ENCODE measurements at regions not wholly inside any gene's neighbourhood (a gene's known extent, or its start where the extent isn't known, plus 50 kb on each side); places are given as distances from the start of the nearest gene placed in this dataset.
A peak's percentile ranks its signal among the peaks of the same experiment; 100 is the strongest.
"Not testable (repeated sequence)": the region's sequence is repeated elsewhere in the genome, so short reads cannot be mapped to it uniquely, and the experiment has no call there.

DNA sequence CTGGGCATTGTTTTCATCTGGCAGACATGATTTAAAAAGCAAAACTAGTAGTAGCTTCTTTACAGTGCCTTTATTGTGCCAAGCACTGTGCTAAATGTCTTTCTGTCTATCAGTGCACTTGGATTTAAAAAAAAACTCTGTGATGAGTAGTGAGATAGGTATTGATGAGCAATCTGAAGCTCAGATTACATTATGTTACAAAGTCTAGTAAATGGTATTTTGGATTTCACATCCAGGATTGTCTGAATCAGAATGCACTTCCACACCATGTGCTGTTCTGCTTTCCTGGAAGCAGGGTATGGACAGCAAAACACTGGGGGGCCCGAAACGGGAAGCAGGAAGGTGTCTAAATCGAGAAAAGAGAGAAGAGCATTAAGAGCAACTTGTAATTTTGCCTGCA is 103.4 kb upstream of the CCN2 start:
- no peak for DNase-seq (ENCODE audit: low read depth, low spot score)

DNA sequence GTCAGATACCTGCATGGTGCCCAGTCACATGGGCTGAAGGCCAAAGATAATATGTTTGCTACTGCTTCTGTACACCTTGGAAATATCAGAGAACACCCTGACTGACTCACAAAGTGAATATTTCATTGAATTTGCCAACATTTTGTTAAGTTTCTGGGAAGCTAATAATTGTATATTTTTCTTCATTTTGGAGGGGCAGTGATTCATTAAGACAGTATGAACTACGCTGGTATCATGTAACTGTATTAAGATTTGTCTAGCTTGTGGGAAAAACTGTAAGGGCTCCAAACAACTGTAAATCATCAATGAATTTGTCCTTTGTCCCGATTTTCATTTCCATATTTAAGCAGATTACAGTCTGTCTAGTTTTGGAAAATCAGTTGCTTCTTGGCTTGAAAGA is 102.3 kb upstream of the CCN2 start:
- DNase-seq (ENCODE audit: low read depth, low spot score) = no peak

DNA sequence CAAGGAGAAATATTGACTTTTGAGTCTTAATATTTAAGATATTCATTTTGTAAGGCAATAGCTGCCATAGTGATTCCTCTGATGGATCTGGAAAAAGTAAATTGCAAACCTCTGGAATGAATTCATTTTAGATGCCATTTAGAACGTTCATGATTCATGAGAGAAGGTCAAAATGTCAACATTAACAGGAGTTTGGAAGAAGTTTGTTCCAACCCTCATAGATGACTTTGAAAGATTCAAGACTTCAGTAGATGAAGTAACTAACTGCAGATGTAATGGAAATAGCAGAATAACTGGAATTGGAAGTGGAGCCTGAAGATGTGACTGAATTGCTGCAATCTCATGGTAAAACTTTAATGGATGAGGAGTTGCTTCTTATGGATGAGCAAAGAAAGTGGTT is 100.9 kb upstream of the CCN2 start:
- DNase-seq (ENCODE audit: low read depth, low spot score) = no peak

DNA sequence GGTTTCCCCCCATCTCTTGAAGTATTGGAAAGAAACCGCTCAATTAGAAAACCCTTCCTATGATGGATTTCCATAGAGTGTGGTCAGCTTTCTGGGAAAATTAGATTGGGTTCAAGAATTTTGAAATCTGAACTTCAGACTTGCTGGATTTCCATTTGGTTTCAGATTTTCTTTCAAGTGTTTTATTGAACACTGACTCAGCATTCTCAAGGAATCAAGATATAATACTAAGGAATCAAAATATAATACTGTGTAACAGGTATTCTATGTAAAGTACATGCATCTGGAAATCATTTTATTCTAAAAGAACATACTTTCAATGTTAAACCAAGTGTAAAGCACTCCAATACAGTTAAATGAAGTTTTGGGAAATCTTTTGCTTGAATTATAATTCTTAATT is 94.7 kb upstream of the CCN2 start:
- DNase-seq (ENCODE audit: low read depth, low spot score) = no peak

DNA sequence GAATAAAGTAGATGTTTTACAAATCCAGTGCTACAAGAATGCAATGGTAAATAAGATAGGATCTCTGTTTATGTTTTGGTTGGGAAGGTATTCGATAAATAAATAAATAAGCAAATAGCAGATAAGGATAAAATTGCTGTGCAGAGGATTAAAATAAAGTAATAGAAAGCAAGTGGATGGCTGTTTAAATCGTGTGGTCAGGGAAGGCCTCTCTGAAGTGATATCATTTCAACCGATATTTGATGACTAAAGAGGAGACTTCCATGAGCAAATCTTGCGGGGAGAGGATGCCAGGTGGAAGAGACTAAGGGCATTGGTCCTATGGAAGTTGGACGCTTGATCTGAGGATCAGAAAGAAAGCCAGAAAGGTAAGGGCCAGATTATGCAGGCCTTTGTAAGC is 92.0 kb upstream of the CCN2 start:
- DNase-seq (ENCODE audit: low read depth, low spot score) = no peak

DNA sequence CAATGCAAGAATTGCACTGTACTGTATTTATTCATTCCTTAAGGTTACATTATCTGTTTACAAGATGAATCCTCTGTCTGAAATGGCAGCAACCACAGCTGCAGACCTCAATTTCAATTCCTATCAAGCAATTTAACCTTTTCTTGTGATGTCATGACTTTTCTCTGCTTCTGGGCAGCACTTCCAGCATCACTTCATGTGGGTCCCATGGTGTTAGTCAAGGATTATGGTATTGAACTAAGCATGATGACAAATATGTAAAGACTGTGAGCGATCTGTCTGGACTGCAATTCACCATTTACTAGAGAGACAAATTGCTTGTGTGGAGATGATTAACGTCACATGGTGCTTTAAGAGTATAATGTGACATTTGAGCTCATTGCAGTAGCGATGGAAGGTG is 90.5 kb upstream of the CCN2 start:
- no peak for DNase-seq (ENCODE audit: low read depth, low spot score)

DNA sequence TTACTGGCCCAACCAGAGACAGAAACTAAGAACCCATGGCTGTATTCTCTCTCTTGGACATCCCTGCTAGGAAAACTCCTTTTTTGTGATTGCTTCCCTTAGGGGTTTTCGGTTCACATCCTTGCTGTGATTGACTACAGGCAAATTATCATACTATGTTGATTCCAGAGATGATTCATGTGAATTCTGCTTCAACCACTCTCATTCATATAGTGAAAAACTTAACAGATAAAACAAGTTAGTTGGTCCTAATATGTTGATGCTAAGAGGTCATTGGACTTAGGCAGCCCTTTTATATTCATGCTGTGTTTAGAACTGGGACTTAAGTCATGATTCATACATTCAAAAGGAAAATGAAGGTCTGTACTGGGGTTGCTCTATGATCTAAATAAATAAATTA is 76.9 kb upstream of the CCN2 start:
- no peak for DNase-seq (ENCODE audit: low read depth, low spot score)

DNA sequence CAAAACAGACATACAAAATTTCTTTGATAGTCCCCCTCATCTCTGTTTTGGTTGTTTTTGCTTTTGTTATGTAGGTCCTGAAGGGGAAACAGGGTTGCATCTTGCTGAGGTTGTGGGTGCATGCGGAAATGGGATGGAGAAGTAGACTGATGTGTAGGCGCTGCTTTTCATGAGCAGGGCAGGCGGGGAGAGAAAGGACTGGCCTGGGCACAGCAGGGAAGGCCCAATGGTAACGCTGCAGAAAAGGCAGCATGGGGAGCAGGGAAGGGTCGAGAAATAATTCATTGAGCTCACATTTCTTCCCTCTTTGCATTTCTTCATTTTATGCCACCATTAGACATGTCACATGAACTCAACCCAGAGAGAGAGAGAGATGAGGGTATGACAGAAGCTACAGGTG is 74.3 kb upstream of the CCN2 start:
- DNase-seq (ENCODE audit: low read depth, low spot score) = no peak

DNA sequence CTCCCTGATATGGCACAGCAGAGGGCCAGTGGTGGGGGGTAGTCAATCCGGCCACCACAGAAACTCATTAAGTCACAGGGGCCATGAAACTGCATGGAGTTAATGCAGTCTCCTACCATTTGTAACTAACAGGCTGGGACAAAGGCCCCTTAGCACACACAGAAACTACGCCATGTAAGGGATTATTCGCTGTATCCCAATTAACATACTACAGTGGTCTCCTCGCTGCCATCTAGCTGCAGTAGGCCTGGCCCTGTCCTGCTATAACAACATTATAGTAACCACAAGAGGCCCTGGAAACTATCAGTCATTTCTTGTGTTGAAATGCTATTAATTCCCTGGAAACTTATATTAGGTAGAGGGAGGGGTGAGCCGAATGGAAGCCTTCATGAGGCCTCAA is 72.3 kb upstream of the CCN2 start:
- no peak for DNase-seq (ENCODE audit: low read depth, low spot score)

DNA sequence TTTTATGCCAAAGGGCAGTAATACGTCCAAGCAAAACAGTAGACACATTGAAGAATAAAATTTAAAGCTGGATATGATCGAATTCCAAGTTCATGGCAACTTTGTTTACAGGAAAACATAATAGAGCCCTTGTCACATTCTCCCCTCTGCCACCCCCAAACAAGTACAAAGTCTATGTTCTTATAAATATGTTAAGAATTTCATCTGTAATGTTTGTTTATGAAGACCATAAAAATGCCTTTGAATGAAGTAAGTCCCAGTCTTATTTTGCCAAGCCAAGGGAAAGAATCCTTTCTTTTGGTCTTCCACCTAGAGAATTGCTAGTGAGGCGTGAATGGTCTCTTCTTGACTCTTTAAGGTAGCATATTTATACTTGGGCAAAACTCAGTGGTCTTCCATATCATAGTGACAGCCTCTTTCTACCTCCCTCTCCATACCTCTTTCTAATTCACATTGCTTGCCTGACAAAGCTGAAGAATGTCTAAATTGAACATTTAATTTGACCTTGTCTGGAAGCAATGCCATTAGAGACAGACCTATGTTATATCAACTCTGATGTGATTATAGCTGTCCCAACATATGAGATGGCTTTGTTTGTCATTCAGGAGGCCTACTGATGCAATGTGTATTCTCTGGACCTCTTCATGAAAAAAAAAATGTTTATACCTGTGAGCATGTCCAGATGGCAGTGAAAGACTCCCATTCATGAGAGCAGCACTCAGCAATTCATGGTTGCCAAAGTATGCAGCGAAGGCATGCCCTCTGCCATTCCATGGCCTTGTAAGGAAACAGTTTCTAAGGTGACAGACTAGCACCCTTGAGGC is 70.6 kb upstream of the CCN2 start:
- no peak for DNase-seq (ENCODE audit: low read depth, low spot score)

DNA sequence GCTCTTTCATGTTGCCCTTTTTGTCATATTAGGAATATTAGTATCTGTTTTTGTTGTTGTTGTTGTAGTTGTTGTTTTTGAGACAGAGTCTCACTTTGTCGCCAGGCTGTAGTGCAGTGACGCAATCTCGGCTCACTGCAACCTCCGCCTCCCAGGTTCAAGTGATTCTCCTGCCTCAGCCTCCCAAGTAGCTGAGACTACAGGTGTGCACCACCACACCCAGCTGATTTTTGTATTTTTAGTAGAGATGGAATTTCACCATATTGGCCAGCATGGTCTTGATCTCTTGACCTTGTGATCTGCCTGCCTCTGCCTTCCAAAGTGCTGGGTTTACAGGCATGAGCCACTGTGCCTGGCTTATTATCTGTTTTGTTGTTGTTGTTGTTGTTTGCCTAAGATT is 69.7 kb upstream of the CCN2 start:
- DNase-seq (ENCODE audit: low read depth, low spot score) = not testable (repeated sequence)

DNA sequence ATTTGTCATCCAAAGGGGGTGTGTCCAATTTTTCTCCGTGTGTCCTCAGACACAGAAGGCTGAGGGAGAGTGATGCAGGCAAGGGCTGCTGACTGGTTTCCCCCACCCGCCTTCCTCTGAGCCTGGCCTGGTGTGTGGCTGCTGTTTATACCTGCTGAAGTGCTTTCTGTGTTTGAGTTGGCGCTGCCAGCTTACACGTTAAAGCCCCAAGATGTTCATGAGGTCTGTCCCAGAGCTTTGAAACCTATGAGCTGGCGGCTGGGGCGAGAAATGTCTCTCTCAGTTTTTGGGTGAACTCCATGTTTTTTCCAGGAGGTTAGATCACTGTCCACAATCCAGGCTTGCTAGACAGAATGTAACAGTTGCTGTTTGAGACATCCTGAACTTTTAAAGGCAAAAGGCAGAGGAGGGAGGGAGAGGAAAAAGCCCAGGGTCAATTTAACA is 69.0 kb upstream of the CCN2 start:
- DNase-seq (ENCODE audit: low read depth, low spot score) = no peak

DNA sequence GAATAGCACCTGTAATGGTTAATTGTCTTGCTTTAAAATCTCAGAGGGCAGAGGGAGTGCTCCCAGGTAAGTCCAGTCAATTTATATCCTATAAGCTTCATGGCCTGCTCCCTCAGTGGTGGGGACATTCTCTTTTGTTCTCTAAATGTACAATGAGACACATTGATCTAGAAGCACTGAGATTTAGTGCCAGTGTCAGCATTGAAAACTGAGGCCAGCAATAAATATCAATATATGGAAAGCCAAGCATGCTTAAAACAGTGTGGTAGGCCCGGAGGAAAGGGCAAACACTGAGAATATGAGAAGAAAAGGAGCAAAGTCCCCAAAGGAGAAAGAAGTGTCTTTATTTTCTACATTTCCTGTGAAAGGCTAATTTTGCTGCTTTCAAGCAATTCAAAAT is 68.4 kb upstream of the CCN2 start:
- no peak for DNase-seq (ENCODE audit: low read depth, low spot score)

DNA sequence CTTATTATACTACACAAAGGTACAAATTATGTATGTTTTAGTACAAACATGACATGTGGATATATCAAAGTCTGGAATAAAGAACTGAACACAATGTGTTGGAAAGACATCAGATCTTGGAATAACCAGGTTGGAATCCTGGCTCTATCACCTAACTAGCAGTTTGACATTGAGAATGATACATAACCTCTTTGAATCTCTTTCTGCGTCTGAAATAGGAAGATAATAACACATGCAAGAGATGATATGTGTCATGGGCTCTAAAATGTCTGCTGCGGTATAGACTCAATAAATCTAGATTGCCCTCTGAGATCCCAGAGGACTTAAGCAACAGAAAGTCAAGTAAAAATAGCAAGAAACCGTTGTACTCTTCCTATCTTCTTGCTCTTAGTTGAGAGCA is 66.8 kb upstream of the CCN2 start:
- DNase-seq (ENCODE audit: low read depth, low spot score) = no peak

DNA sequence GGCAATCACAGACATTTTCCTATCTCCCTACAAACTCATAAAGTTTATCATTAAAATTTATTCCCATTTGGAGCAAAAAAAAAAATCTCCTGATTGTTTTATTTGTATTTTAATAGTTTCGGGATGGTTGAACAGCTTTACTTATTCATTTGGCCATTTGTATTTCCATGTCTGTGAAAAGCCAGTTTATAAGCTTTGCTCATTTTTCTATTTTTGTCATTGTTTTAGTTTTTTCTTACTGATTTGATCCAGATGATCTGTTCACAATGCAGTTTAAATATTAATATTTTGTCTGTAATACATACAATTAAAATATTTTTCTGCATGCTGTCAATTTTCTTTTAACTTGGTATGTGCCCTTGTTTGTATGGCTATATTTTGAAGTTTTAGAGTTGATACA is 65.2 kb upstream of the CCN2 start:
- DNase-seq (ENCODE audit: low read depth, low spot score) = no peak

DNA sequence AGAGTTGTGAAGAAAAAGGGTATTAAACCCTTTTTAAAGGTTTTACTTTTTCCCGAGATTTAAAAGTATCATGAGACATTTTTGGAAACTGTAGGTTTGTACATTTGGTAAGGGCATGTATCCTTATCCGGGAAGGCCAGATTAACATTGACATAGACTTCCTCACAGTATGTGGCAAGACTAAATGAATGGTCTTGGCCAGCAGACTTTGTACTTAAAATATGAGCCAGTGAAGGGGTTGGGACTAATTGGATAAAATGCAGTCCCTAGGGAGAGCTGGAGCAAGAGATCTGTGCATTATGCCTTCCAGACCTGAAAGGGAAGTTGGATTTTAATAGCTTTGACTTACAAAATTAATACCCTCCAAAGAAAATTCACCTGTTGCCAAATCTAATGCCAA is 60.4 kb upstream of the CCN2 start:
- DNase-seq (ENCODE audit: low read depth, low spot score) = no peak

DNA sequence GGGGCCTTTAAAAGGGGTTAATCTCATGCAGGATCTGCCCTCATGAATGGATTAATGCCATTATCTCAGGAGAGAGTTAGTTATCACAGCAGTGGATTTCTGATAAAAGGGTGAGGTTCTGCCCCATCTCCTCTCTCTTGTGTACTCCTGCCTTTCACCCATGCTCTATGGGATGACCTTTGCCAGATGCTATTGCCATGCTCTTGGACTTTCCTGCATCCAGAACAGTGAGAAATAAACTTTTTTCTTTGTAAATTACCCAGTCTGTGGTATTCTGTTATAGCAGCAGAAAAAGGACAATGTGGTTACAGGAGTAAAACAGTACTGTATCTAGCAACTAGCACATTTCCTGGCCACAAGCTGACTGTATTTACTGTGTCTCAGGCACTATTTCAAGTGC is 58.0 kb upstream of the CCN2 start:
- no peak for DNase-seq (ENCODE audit: low read depth, low spot score)

DNA sequence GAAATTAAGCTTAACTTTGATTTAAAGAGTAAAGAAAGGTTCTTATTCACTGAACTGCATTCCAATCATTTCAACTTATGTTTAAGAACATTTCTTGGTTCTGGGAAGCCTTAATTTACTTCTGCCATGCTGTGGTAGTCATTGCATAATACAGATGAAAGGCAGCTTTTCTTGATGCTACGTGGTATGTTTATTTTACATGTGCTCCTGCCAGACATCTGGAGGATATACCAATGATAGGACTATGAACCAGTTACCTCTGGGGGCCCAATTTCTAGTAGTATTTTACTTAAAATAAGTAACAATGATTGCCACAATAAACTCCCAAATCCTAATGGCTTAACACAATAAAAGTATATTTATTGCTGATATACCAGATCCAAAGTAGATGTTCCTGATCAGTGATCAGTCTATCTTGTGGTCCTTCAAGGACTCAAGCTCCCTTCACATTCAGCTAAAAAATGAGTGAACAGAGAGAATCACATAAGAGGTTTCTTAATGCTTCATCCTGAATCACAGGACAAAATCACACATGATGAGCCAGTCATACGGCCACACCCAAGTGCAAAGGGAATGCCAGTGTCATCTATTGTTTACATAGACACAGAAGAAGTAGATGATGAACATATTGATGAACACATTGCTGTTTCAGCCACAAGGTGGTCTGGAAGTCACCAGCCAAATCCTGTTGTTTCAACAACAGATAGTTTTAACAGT is 56.5 kb upstream of the CCN2 start:
- peak; percentile 20 for DNase-seq (ENCODE audit: low read depth, low spot score)

DNA sequence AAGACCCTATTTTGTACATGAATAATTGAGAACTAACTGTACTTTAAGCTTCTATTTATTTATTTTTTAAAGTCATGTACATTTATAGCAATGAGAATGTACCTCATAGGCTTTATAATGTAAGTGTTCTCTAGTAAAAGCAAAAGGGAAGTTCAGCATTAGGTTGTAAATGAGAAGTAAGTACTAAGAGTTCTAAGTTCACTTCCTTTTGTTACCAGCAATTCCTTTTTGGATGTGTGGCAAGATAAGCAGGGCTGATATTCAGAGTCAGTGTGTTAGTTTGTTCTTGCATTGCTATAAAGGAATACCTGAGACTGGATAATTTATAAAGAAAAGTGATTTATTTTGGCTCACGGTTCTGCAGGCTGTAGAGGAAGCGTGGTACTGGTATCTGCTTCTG is 54.0 kb upstream of the CCN2 start:
- no peak for DNase-seq (ENCODE audit: low read depth, low spot score)

DNA sequence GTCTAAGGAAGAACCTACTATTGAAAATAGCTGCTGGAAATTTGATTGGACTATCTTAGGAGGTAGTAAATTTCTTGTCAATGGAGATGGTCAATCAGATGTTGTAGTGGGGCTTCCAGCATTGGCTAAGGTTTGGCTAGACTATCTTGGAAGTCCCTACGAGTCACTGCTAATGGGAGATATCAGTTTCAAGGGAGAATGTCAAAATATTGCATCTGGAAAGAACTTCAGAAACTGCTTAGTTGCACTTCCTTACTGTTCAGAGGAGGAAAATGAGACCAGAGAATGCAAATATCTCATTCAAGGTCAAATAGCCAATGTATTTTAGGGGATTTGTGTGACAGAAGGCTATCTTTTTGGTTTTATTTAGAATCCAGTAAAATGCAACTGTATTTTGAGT is 53.5 kb upstream of the CCN2 start:
- no peak for DNase-seq (ENCODE audit: low read depth, low spot score)

DNA sequence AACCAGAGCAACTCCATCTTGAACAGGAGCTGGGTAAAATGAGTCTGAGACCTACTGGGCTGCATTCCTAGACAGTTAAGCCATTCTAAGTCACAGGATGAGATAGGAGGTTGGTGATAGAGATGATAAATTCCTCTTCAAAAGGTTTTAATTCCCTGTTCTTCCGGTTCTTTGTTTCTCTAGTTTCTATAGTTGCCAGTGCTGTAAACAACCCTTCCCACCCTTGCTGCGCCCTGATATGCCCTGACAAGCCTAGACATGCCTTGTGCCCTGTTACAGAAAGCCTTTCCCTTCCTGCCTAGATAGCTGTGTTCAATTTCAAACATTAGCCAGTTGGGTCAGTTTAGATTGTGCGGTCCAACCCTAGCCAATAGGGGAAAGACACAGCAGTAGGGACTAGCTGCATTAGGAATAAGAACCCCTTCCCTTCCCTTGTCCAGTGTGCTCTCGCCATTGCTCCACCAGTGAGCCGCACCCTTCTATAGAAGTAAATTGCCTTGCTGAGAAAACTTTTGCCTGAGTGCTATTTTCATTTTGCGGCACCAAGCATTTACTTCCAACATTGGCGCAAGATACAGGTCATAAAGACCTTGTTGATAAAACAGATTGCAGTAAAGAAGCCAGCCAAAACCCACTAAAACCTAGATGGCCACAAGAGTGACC is 52.5 kb upstream of the CCN2 start:
- no peak for DNase-seq (ENCODE audit: low read depth, low spot score)
